ENCODE measurements at regions not wholly inside any gene's neighbourhood (a gene's known extent, or its start where the extent isn't known, plus 50 kb on each side); places are given as distances from the start of the nearest gene placed in this dataset.

DNA sequence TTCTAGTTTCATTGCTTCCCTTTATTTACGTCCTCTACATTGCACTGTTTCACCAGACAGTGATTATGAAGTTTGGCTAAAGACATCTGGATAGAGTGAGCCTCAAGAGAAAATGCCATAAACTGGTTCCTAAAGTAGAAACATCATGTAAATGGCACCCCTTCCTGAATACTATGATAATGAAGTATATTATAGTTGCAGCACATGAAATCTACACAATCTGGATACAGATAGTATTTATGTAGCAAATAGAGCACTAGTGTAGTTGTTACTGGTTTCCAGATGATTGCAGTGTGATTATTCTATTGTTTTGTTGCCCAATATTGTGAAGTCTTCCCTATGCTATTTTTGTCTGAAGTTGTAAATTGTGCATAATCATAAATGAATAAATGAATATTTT, 2786.9 kb upstream of the PCDH20 start (continued):
- TF ChIP-seq ZFX (IDR thresholded peaks at IDR 0.05) (no peak), ZNF274 (IDR thresholded peaks at IDR 0.05; ENCODE audit: low read depth, low read length) (no peak), YY1 (IDR thresholded peaks at IDR 0.05; ENCODE audit: extremely low read depth, insufficient replicate concordance, low read depth, low read length) (no peak)
- TF ChIP-seq, protein P1, sequence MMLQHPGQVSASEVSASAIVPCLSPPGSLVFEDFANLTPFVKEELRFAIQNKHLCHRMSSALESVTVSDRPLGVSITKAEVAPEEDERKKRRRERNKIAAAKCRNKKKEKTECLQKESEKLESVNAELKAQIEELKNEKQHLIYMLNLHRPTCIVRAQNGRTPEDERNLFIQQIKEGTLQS (IDR thresholded peaks at IDR 0.05) = no peak

DNA sequence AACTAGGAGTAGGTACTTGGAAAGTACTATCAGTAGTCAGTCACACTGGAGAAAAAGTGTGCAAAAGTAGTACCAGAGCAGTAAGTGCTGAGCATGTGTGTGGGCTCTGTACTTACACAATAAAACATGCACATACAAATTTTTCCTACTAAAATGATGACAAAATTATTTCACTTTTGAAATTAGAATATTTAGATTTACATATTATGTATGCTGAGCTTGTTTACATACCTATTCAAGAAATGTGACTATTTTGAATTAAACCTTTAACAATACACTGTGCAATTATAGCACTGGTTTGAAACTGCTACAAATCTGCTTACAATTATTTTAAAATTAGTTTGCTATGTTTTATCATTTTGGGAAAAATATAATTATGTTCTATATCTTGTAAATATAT, 2781.6 kb upstream of the PCDH20 start:
- Histone ChIP-seq H3K4me3 (replicated peaks in 1 of 2; ENCODE audit: low read depth in 1 of 2, low read length in 2 of 2) (no peak overlapping the region), H3K9ac (ENCODE audit: low read length) (no peak overlapping the region), H3K9me3 (ENCODE audit: control insufficient read depth in 1 of 2, insufficient read depth in 1 of 2, low read depth in 1 of 2, low read length in 2 of 2) (no peaks in the 10 kb centered on the region), H3K4me1 (ENCODE audit: control insufficient read depth in 1 of 2, insufficient read depth in 2 of 2, low read length in 2 of 2) (no peaks in the 10 kb centered on the region), H3K79me2 (ENCODE audit: insufficient read depth, low read length) (no peaks in the 10 kb centered on the region), H4K20me1 (ENCODE audit: insufficient read depth) (no peaks in the 10 kb centered on the region; the same call in 1 of the 2 replicates), H3K27ac (ENCODE audit: low read depth, low read length) (no peak overlapping the region), H3K9me2 (ENCODE audit: insufficient read depth) (no peaks in the 10 kb centered on the region), H3K4me2 (ENCODE audit: low read length) (no peak overlapping the region), H2AFZ (ENCODE audit: low read depth, low read length, poor library complexity, severe bottlenecking) (no peak overlapping the region), H3K27me3 (ENCODE audit: insufficient read depth, low read length) (no peaks in the 10 kb centered on the region), H3K36me3 (ENCODE audit: control insufficient read depth in 1 of 2, insufficient read depth in 2 of 2, low read length in 2 of 2) (no peaks in the 10 kb centered on the region)
- RAD21 ChIA-PET (ENCODE audit: low non-redundant PET in 1 of 2, low total read pairs in 2 of 2, uncharacterized antibody in 2 of 2, unreplicated experiment in 2 of 2) = no interaction called here
- no peak for TF ChIP-seq REST (IDR thresholded peaks at IDR 0.05; ENCODE audit: low read depth)
- TF ChIP-seq SP1 (IDR thresholded peaks at IDR 0.05; ENCODE audit: low read depth) = no peak
- TF ChIP-seq, protein P1 (IDR thresholded peaks at IDR 0.05) = no peak
- POLR2A ChIA-PET = no interaction called here
- DNase-seq (ENCODE audit: low read depth, low spot score) (no peak), ATAC-seq (no peak)
- CTCF ChIA-PET = no interaction called here
- BruUV-seq (replicated peaks) = no TSS peak
- intact Hi-C loops (cut with micrococcal nuclease) = no loop called here

All from HCT116 (cell line).